ENCODE measurements at regions not wholly inside any gene's neighbourhood (a gene's known extent, or its start where the extent isn't known, plus 50 kb on each side); places are given as distances from the start of the nearest gene placed in this dataset.

- Mint-ChIP-seq H3K27me3 (ENCODE audit: insufficient read depth, low read depth) (peaks cover 2% of the 10 kb centered on the region), H3K4me3 (no peak overlapping the region), H3K9me3 (peaks cover 18% of the 10 kb centered on the region), H3K4me1 (no peaks in the 10 kb centered on the region), H3K27ac (no peak overlapping the region), H3K36me3 (peaks cover 2% of the 10 kb centered on the region)
- TF ChIP-seq EZH2phosphoT487 (IDR thresholded peaks at IDR 0.05) (no peak), EZH2 (IDR thresholded peaks at IDR 0.05) (no peak)
- Histone ChIP-seq H3K27ac (no peak overlapping the region), H2AFZ (replicated peaks) (no peak overlapping the region), H4K20me1 (ENCODE audit: low read depth) (no peaks in the 10 kb centered on the region), H3K4me2 (no peak overlapping the region), H3K36me3 (no peaks in the 10 kb centered on the region), H3K79me2 (ENCODE audit: low read depth) (no peaks in the 10 kb centered on the region), H3K4me1 (no peaks in the 10 kb centered on the region), H3F3A (ENCODE audit: low read depth) (no peaks in the 10 kb centered on the region), H3K4me3 (no peak overlapping the region), H3K9ac (no peak overlapping the region), H3K27me3 (no peaks in the 10 kb centered on the region), H3K9me3 (ENCODE audit: low read depth) (no peaks in the 10 kb centered on the region)
- no peak for DNase-seq (ENCODE audit: low spot score)
Observed at GRCh38 chr7:52909935-52910334, 125.5 kb upstream of the POM121L12 start.

GRCh38 chr7:52909131-52909530 lies 126.3 kb upstream of the POM121L12 start:
- no peak overlapping the region for H3K4me2 ChIP-seq
- peaks cover 1% of the 10 kb centered on the region for H3K4me1 Mint-ChIP-seq
- no peak for TF ChIP-seq CTCF (IDR thresholded peaks at IDR 0.05)
- TF ChIP-seq EZH2phosphoT487 (IDR thresholded peaks at IDR 0.05) = no peak
- no peak for TF ChIP-seq EZH2 (IDR thresholded peaks at IDR 0.05)
- peaks cover 3% of the 10 kb centered on the region for H3K4me1 ChIP-seq
- peaks cover 2% of the 10 kb centered on the region for H3K36me3 Mint-ChIP-seq
- no peaks in the 10 kb centered on the region for H3K9me3 ChIP-seq (ENCODE audit: low read depth)
- H3K4me3 ChIP-seq = no peak overlapping the region
- peaks cover 18% of the 10 kb centered on the region for H3K9me3 Mint-ChIP-seq
- H3K27ac ChIP-seq = no peak overlapping the region
- H3F3A ChIP-seq (ENCODE audit: low read depth) = no peaks in the 10 kb centered on the region
- no peak overlapping the region for H3K27ac Mint-ChIP-seq
- no peak overlapping the region for H3K4me3 Mint-ChIP-seq
- no peak overlapping the region for H2AFZ ChIP-seq (replicated peaks)
- no peaks in the 10 kb centered on the region for H4K20me1 ChIP-seq (ENCODE audit: low read depth)
- H3K9ac ChIP-seq = no peak overlapping the region
- no peaks in the 10 kb centered on the region for H3K27me3 ChIP-seq
- peaks cover 2% of the 10 kb centered on the region for H3K27me3 Mint-ChIP-seq (ENCODE audit: insufficient read depth, low read depth)
- H3K36me3 ChIP-seq = no peaks in the 10 kb centered on the region
- DNase-seq (ENCODE audit: low spot score) = no peak
- H3K79me2 ChIP-seq (ENCODE audit: low read depth) = no peaks in the 10 kb centered on the region

GRCh38 chr7:52897713-52898112 lies 137.7 kb upstream of the POM121L12 start:
- Mint-ChIP-seq H3K27ac (no peak overlapping the region), H3K4me3 (no peak overlapping the region), H3K27me3 (ENCODE audit: insufficient read depth, low read depth) (no peaks in the 10 kb centered on the region), H3K36me3 (no peaks in the 10 kb centered on the region), H3K9me3 (no peaks in the 10 kb centered on the region), H3K4me1 (peaks cover 3% of the 10 kb centered on the region)
- Histone ChIP-seq H3K9me3 (ENCODE audit: low read depth) (no peaks in the 10 kb centered on the region), H3K27ac (no peak overlapping the region), H3K79me2 (ENCODE audit: low read depth) (no peaks in the 10 kb centered on the region), H3K27me3 (no peaks in the 10 kb centered on the region), H4K20me1 (ENCODE audit: low read depth) (no peaks in the 10 kb centered on the region), H3F3A (ENCODE audit: low read depth) (no peaks in the 10 kb centered on the region), H3K4me1 (no peaks in the 10 kb centered on the region), H3K36me3 (no peaks in the 10 kb centered on the region), H3K9ac (no peak overlapping the region), H3K4me3 (no peak overlapping the region), H2AFZ (replicated peaks) (no peak overlapping the region), H3K4me2 (no peak overlapping the region)
- TF ChIP-seq EZH2 (IDR thresholded peaks at IDR 0.05) = no peak
- TF ChIP-seq EZH2phosphoT487 (IDR thresholded peaks at IDR 0.05) = no peak
- TF ChIP-seq CTCF (IDR thresholded peaks at IDR 0.05) = no peak
- no peak for DNase-seq (ENCODE audit: low spot score)

- H3K27me3 ChIP-seq = no peaks in the 10 kb centered on the region
- no peak for TF ChIP-seq CTCF (IDR thresholded peaks at IDR 0.05)
- no peak for TF ChIP-seq EZH2phosphoT487 (IDR thresholded peaks at IDR 0.05)
- no peak for TF ChIP-seq EZH2 (IDR thresholded peaks at IDR 0.05)
- H3K79me2 ChIP-seq (ENCODE audit: low read depth) = no peaks in the 10 kb centered on the region
- no peaks in the 10 kb centered on the region for H3K27me3 Mint-ChIP-seq (ENCODE audit: insufficient read depth, low read depth)
- H3K27ac Mint-ChIP-seq = no peak overlapping the region
- no peak overlapping the region for H2AFZ ChIP-seq (replicated peaks)
- no peaks in the 10 kb centered on the region for H3K36me3 Mint-ChIP-seq
- H3K9me3 ChIP-seq (ENCODE audit: low read depth) = no peaks in the 10 kb centered on the region
- no peaks in the 10 kb centered on the region for H3K36me3 ChIP-seq
- H3K4me2 ChIP-seq = no peak overlapping the region
- no peak overlapping the region for H3K27ac ChIP-seq
- H3K9ac ChIP-seq = no peak overlapping the region
- no peaks in the 10 kb centered on the region for H4K20me1 ChIP-seq (ENCODE audit: low read depth)
- H3K4me3 Mint-ChIP-seq = no peak overlapping the region
- H3K9me3 Mint-ChIP-seq = no peaks in the 10 kb centered on the region
- no peak overlapping the region for H3K4me3 ChIP-seq
- peaks cover 3% of the 10 kb centered on the region for H3K4me1 Mint-ChIP-seq
- DNase-seq (ENCODE audit: low spot score) = no peak
- no peaks in the 10 kb centered on the region for H3F3A ChIP-seq (ENCODE audit: low read depth)
- H3K4me1 ChIP-seq = no peaks in the 10 kb centered on the region
Observed at GRCh38 chr7:52897288-52897687, 138.1 kb upstream of the POM121L12 start.

All from neural progenitor cell (in vitro differentiated cells).